ENCODE measurements at regions not wholly inside any gene's neighbourhood (a gene's known extent, or its start where the extent isn't known, plus 50 kb on each side); places are given as distances from the start of the nearest gene placed in this dataset.

- DNase-seq (ENCODE audit: insufficient read length, low spot score) (no peak), FAIRE-seq (no peak)
- TF ChIP-seq CTCF (IDR thresholded peaks at IDR 0.05; ENCODE audit: insufficient read depth, missing control alignments): no peak
These were observed 85.2 kb upstream of the NPVF start for GRCh38 chr7:25313526-25313925.

- no peak for TF ChIP-seq CTCF (IDR thresholded peaks at IDR 0.05; ENCODE audit: insufficient read depth, missing control alignments)
- FAIRE-seq (no peak), DNase-seq (ENCODE audit: insufficient read length, low spot score) (no peak)
These were observed 85.9 kb upstream of the NPVF start for GRCh38 chr7:25314094-25314730.

- DNase-seq (ENCODE audit: insufficient read length, low spot score): no peak
- FAIRE-seq: no peak
These were observed 86.5 kb upstream of the NPVF start for GRCh38 chr7:25314731-25315267.

GRCh38 chr7:25316366-25316765, 88.1 kb upstream of the NPVF start:
- TF ChIP-seq CTCF (IDR thresholded peaks at IDR 0.05; ENCODE audit: insufficient read depth, missing control alignments): no peak
- FAIRE-seq (no peak), DNase-seq (ENCODE audit: insufficient read length, low spot score) (no peak)

More at GRCh38 chr7:25314731-25315267, 86.5 kb upstream of the NPVF start:
- TF ChIP-seq CTCF (IDR thresholded peaks at IDR 0.05; ENCODE audit: insufficient read depth, missing control alignments): no peak

- TF ChIP-seq CTCF (IDR thresholded peaks at IDR 0.05; ENCODE audit: insufficient read depth, missing control alignments): no peak
- FAIRE-seq (no peak), DNase-seq (ENCODE audit: insufficient read length, low spot score) (no peak)
These were observed 89.8 kb upstream of the NPVF start for GRCh38 chr7:25318047-25318446.

- no peak for DNase-seq (ENCODE audit: insufficient read length, low spot score)
- no peak for FAIRE-seq
- no peak for TF ChIP-seq CTCF (IDR thresholded peaks at IDR 0.05; ENCODE audit: insufficient read depth, missing control alignments)
These were observed 91.4 kb upstream of the NPVF start for GRCh38 chr7:25319707-25320106.

GRCh38 chr7:25320791-25321190, 92.5 kb upstream of the NPVF start:
- FAIRE-seq: no peak
- DNase-seq (ENCODE audit: insufficient read length, low spot score): no peak
- no peak for TF ChIP-seq CTCF (IDR thresholded peaks at IDR 0.05; ENCODE audit: insufficient read depth, missing control alignments)

Measured in D721Med (cell line).